ENCODE measurements at regions not wholly inside any gene's neighbourhood (a gene's known extent, or its start where the extent isn't known, plus 50 kb on each side); places are given as distances from the start of the nearest gene placed in this dataset.
"Not testable (repeated sequence)": the region's sequence is repeated elsewhere in the genome, so short reads cannot be mapped to it uniquely, and the experiment has no call there.

DNA sequence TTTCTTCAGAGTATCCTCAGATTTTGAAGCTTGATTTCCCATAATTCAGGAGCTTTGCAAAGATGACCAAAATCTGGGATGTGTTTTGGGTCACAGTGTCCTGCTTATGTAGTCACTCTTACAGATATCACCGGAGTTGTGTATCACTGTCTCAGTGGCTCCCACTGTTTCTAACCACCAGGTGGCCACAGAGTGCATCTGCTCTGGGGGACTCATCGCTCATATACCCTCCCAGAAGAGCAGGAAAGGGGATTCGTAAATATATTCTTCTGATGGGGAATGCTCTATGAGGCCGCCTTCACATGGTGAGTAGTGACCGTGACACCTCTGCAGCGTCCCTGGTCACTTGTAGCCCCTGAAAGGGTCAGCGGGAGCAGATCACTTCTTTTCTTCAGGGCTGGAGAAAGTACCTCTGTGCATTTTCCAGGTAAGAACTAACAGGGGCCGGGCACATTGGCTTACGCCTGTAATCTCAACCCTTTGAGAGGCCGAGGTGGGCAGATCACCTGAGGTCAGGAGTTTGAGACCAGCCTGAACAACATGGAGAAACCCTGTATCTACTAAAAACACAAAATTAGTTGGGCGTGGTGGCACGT lies 249.4 kb upstream of the NOTCH2NLA start:
- TF ChIP-seq EZH2 (IDR thresholded peaks at IDR 0.05; ENCODE audit: low read length, unreplicated experiment) = not testable (repeated sequence)
- TF ChIP-seq, protein P1, sequence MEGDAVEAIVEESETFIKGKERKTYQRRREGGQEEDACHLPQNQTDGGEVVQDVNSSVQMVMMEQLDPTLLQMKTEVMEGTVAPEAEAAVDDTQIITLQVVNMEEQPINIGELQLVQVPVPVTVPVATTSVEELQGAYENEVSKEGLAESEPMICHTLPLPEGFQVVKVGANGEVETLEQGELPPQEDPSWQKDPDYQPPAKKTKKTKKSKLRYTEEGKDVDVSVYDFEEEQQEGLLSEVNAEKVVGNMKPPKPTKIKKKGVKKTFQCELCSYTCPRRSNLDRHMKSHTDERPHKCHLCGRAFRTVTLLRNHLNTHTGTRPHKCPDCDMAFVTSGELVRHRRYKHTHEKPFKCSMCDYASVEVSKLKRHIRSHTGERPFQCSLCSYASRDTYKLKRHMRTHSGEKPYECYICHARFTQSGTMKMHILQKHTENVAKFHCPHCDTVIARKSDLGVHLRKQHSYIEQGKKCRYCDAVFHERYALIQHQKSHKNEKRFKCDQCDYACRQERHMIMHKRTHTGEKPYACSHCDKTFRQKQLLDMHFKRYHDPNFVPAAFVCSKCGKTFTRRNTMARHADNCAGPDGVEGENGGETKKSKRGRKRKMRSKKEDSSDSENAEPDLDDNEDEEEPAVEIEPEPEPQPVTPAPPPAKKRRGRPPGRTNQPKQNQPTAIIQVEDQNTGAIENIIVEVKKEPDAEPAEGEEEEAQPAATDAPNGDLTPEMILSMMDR (conservative IDR thresholded peaks at IDR 0.05; ENCODE audit: low read depth, low read length) = peak; percentile 74

Data from PC-3 (cell line).